ENCODE measurements at regions not wholly inside any gene's neighbourhood (a gene's known extent, or its start where the extent isn't known, plus 50 kb on each side); places are given as distances from the start of the nearest gene placed in this dataset.

GRCh38 chr3:124435467-124435866 lies 294.8 kb upstream of the UMPS start:
- no peak overlapping the region for H3K4me3 ChIP-seq (ENCODE audit: extremely low read depth, insufficient read depth, low read length, poor library complexity, severe bottlenecking)

GRCh38 chr3:124438813-124439212 lies 291.4 kb upstream of the UMPS start:
- H3K9me3 ChIP-seq (ENCODE audit: control insufficient read depth, low read length), result peaks cover 4% of the 10 kb centered on the region
- peaks cover 22% of the 10 kb centered on the region for H3K36me3 ChIP-seq (ENCODE audit: control insufficient read depth, insufficient read depth, low read length)
- 49 to 57% methylated on average over 3 of the region's 4 CpGs for WGBS, 2 experiments (ENCODE audit: insufficient coverage in 2 of 2)
- H3K27ac ChIP-seq (ENCODE audit: low read depth, low read length, severe bottlenecking), result no peak overlapping the region
- peaks cover 8% of the 10 kb centered on the region for H3K4me1 ChIP-seq (ENCODE audit: control insufficient read depth, insufficient read depth, low read length, poor library complexity, severe bottlenecking)
- H3K4me3 ChIP-seq (ENCODE audit: extremely low read depth, insufficient read depth, low read length, poor library complexity, severe bottlenecking), result no peak overlapping the region

More at GRCh38 chr3:124435467-124435866, 294.8 kb upstream of the UMPS start:
- H3K9me3 ChIP-seq (ENCODE audit: control insufficient read depth, low read length), result peaks cover 4% of the 10 kb centered on the region
- H3K27ac ChIP-seq (ENCODE audit: low read depth, low read length, severe bottlenecking), result no peak overlapping the region
- H3K4me1 ChIP-seq (ENCODE audit: control insufficient read depth, insufficient read depth, low read length, poor library complexity, severe bottlenecking), result peaks cover 8% of the 10 kb centered on the region
- H3K36me3 ChIP-seq (ENCODE audit: control insufficient read depth, insufficient read depth, low read length), result peaks cover 19% of the 10 kb centered on the region
- 92 to 100% methylated on average over 2 of the region's 2 CpGs for WGBS, 2 experiments (ENCODE audit: insufficient coverage in 2 of 2)

GRCh38 chr3:124439603-124440002 lies 290.6 kb upstream of the UMPS start:
- H3K4me1 ChIP-seq (ENCODE audit: control insufficient read depth, insufficient read depth, low read length, poor library complexity, severe bottlenecking), result peaks cover 8% of the 10 kb centered on the region
- WGBS, 2 experiments (ENCODE audit: insufficient coverage in 2 of 2), result 20% methylated on average over 1 of the region's 1 CpG; no CpG with 5 or more reads in 1 of the 2 experiments
- no peak overlapping the region for H3K27ac ChIP-seq (ENCODE audit: low read depth, low read length, severe bottlenecking)
- peaks cover 4% of the 10 kb centered on the region for H3K9me3 ChIP-seq (ENCODE audit: control insufficient read depth, low read length)
- H3K36me3 ChIP-seq (ENCODE audit: control insufficient read depth, insufficient read depth, low read length), result peaks cover 21% of the 10 kb centered on the region
- no peak overlapping the region for H3K4me3 ChIP-seq (ENCODE audit: extremely low read depth, insufficient read depth, low read length, poor library complexity, severe bottlenecking)

GRCh38 chr3:124441766-124442165 lies 288.5 kb upstream of the UMPS start:
- Histone ChIP-seq H3K4me1 (ENCODE audit: control insufficient read depth, insufficient read depth, low read length, poor library complexity, severe bottlenecking) (peaks cover 8% of the 10 kb centered on the region), H3K4me3 (ENCODE audit: extremely low read depth, insufficient read depth, low read length, poor library complexity, severe bottlenecking) (no peak overlapping the region), H3K9me3 (ENCODE audit: control insufficient read depth, low read length) (no peaks in the 10 kb centered on the region), H3K27ac (ENCODE audit: low read depth, low read length, severe bottlenecking) (no peak overlapping the region), H3K36me3 (ENCODE audit: control insufficient read depth, insufficient read depth, low read length) (peaks cover 16% of the 10 kb centered on the region)
- WGBS, 2 experiments (ENCODE audit: insufficient coverage in 2 of 2), result 92 to 95% methylated on average over 7 to 8 of the region's 9 CpGs

GRCh38 chr3:124442463-124442862 lies 287.8 kb upstream of the UMPS start:
- H3K36me3 ChIP-seq (ENCODE audit: control insufficient read depth, insufficient read depth, low read length), result peaks cover 20% of the 10 kb centered on the region
- H3K9me3 ChIP-seq (ENCODE audit: control insufficient read depth, low read length), result no peaks in the 10 kb centered on the region
- peaks cover 8% of the 10 kb centered on the region for H3K4me1 ChIP-seq (ENCODE audit: control insufficient read depth, insufficient read depth, low read length, poor library complexity, severe bottlenecking)
- 84% methylated on average over 2 of the region's 2 CpGs; no CpG with 5 or more reads in 1 of the 2 experiments for WGBS, 2 experiments (ENCODE audit: insufficient coverage in 2 of 2)
- H3K27ac ChIP-seq (ENCODE audit: low read depth, low read length, severe bottlenecking), result no peak overlapping the region
- H3K4me3 ChIP-seq (ENCODE audit: extremely low read depth, insufficient read depth, low read length, poor library complexity, severe bottlenecking), result no peak overlapping the region

GRCh38 chr3:124443446-124443845 lies 286.8 kb upstream of the UMPS start:
- no CpG with 5 or more reads among the region's 1 CpG for WGBS, 2 experiments (ENCODE audit: insufficient coverage in 2 of 2)

GRCh38 chr3:124444075-124444474 lies 286.2 kb upstream of the UMPS start:
- Histone ChIP-seq H3K9me3 (ENCODE audit: control insufficient read depth, low read length) (no peaks in the 10 kb centered on the region), H3K36me3 (ENCODE audit: control insufficient read depth, insufficient read depth, low read length) (peaks cover 20% of the 10 kb centered on the region)

More at GRCh38 chr3:124443446-124443845, 286.8 kb upstream of the UMPS start:
- Histone ChIP-seq H3K36me3 (ENCODE audit: control insufficient read depth, insufficient read depth, low read length) (peaks cover 20% of the 10 kb centered on the region), H3K4me3 (ENCODE audit: extremely low read depth, insufficient read depth, low read length, poor library complexity, severe bottlenecking) (no peak overlapping the region), H3K9me3 (ENCODE audit: control insufficient read depth, low read length) (no peaks in the 10 kb centered on the region), H3K27ac (ENCODE audit: low read depth, low read length, severe bottlenecking) (no peak overlapping the region), H3K4me1 (ENCODE audit: control insufficient read depth, insufficient read depth, low read length, poor library complexity, severe bottlenecking) (peaks cover 8% of the 10 kb centered on the region)

GRCh38 chr3:124444896-124445295 lies 285.4 kb upstream of the UMPS start:
- no peak overlapping the region for H3K4me3 ChIP-seq (ENCODE audit: extremely low read depth, insufficient read depth, low read length, poor library complexity, severe bottlenecking)
- H3K27ac ChIP-seq (ENCODE audit: low read depth, low read length, severe bottlenecking), result no peak overlapping the region
- peaks cover under 1% of the 10 kb centered on the region for H3K4me1 ChIP-seq (ENCODE audit: control insufficient read depth, insufficient read depth, low read length, poor library complexity, severe bottlenecking)
- no peaks in the 10 kb centered on the region for H3K9me3 ChIP-seq (ENCODE audit: control insufficient read depth, low read length)
- H3K36me3 ChIP-seq (ENCODE audit: control insufficient read depth, insufficient read depth, low read length), result peaks cover 20% of the 10 kb centered on the region
- no CpG with 5 or more reads among the region's 3 CpGs for WGBS, 2 experiments (ENCODE audit: insufficient coverage in 2 of 2)

More at GRCh38 chr3:124444075-124444474, 286.2 kb upstream of the UMPS start:
- peaks cover 8% of the 10 kb centered on the region for H3K4me1 ChIP-seq (ENCODE audit: control insufficient read depth, insufficient read depth, low read length, poor library complexity, severe bottlenecking)
- H3K4me3 ChIP-seq (ENCODE audit: extremely low read depth, insufficient read depth, low read length, poor library complexity, severe bottlenecking), result no peak overlapping the region
- WGBS, 2 experiments (ENCODE audit: insufficient coverage in 2 of 2), result 92 to 100% methylated on average over 2 of the region's 2 CpGs
- no peak overlapping the region for H3K27ac ChIP-seq (ENCODE audit: low read depth, low read length, severe bottlenecking)

- 83% methylated on average over 2 of the region's 2 CpGs; no CpG with 5 or more reads in 1 of the 2 experiments for WGBS, 2 experiments (ENCODE audit: insufficient coverage in 2 of 2)
- no peaks in the 10 kb centered on the region for H3K4me1 ChIP-seq (ENCODE audit: control insufficient read depth, insufficient read depth, low read length, poor library complexity, severe bottlenecking)
- peaks cover 19% of the 10 kb centered on the region for H3K36me3 ChIP-seq (ENCODE audit: control insufficient read depth, insufficient read depth, low read length)
- H3K27ac ChIP-seq (ENCODE audit: low read depth, low read length, severe bottlenecking), result no peak overlapping the region
- H3K9me3 ChIP-seq (ENCODE audit: control insufficient read depth, low read length), result no peaks in the 10 kb centered on the region
- no peak overlapping the region for H3K4me3 ChIP-seq (ENCODE audit: extremely low read depth, insufficient read depth, low read length, poor library complexity, severe bottlenecking)
Measured at GRCh38 chr3:124447845-124448244, 282.4 kb upstream of the UMPS start.

- H3K4me1 ChIP-seq (ENCODE audit: control insufficient read depth, insufficient read depth, low read length, poor library complexity, severe bottlenecking), result no peaks in the 10 kb centered on the region
- H3K36me3 ChIP-seq (ENCODE audit: control insufficient read depth, insufficient read depth, low read length), result peaks cover 19% of the 10 kb centered on the region
- H3K27ac ChIP-seq (ENCODE audit: low read depth, low read length, severe bottlenecking), result no peak overlapping the region
- no peaks in the 10 kb centered on the region for H3K9me3 ChIP-seq (ENCODE audit: control insufficient read depth, low read length)
- H3K4me3 ChIP-seq (ENCODE audit: extremely low read depth, insufficient read depth, low read length, poor library complexity, severe bottlenecking), result no peak overlapping the region
Measured at GRCh38 chr3:124448954-124449353, 281.3 kb upstream of the UMPS start.

GRCh38 chr3:124450366-124450765 lies 279.9 kb upstream of the UMPS start:
- 94 to 100% methylated on average over 2 to 3 of the region's 3 CpGs for WGBS, 2 experiments (ENCODE audit: insufficient coverage in 2 of 2)
- Histone ChIP-seq H3K4me3 (ENCODE audit: extremely low read depth, insufficient read depth, low read length, poor library complexity, severe bottlenecking) (no peak overlapping the region), H3K36me3 (ENCODE audit: control insufficient read depth, insufficient read depth, low read length) (peaks cover 16% of the 10 kb centered on the region), H3K4me1 (ENCODE audit: control insufficient read depth, insufficient read depth, low read length, poor library complexity, severe bottlenecking) (no peaks in the 10 kb centered on the region), H3K9me3 (ENCODE audit: control insufficient read depth, low read length) (no peaks in the 10 kb centered on the region), H3K27ac (ENCODE audit: low read depth, low read length, severe bottlenecking) (no peak overlapping the region)

All from mesodermal cell (in vitro differentiated cells).